ENCODE measurements at regions not wholly inside any gene's neighbourhood (a gene's known extent, or its start where the extent isn't known, plus 50 kb on each side); places are given as distances from the start of the nearest gene placed in this dataset.

DNA sequence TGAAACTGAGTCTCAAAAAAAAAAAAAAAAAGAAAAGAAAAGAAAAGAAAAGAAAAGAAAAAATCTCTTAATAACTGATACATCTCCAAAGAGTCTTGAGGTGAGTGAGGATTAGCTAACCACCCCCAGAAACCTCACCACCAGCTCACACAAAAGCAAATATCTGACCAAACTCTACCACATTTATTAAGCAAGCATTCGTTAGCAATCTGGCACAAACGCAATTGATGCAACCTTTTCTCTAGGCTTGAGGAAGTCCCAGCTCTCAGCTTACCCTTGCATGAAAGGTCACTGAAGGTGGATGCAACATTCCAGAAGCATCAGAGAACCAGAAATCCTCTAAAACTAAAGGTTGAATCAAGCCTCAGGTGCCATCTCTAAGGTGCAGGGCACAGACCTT is 231.9 kb upstream of the BCOR start:
- 79% methylated on average over 2 of the region's 2 CpGs for WGBS
- no peak overlapping the region for H3K27ac ChIP-seq
- DNase-seq (ENCODE audit: low spot score in 2 of 2), result no peak
- TF ChIP-seq POLR2A (IDR thresholded peaks at IDR 0.05) (no peak), EP300 (IDR thresholded peaks at IDR 0.05) (no peak), POLR2AphosphoS5 (IDR thresholded peaks at IDR 0.05) (no peak)
- TF ChIP-seq, protein P1, sequence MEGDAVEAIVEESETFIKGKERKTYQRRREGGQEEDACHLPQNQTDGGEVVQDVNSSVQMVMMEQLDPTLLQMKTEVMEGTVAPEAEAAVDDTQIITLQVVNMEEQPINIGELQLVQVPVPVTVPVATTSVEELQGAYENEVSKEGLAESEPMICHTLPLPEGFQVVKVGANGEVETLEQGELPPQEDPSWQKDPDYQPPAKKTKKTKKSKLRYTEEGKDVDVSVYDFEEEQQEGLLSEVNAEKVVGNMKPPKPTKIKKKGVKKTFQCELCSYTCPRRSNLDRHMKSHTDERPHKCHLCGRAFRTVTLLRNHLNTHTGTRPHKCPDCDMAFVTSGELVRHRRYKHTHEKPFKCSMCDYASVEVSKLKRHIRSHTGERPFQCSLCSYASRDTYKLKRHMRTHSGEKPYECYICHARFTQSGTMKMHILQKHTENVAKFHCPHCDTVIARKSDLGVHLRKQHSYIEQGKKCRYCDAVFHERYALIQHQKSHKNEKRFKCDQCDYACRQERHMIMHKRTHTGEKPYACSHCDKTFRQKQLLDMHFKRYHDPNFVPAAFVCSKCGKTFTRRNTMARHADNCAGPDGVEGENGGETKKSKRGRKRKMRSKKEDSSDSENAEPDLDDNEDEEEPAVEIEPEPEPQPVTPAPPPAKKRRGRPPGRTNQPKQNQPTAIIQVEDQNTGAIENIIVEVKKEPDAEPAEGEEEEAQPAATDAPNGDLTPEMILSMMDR (IDR thresholded peaks at IDR 0.05), result no peak
- no peaks in the 10 kb centered on the region for H3K4me1 ChIP-seq
- H3K27me3 ChIP-seq, result no peaks in the 10 kb centered on the region
- no peaks in the 10 kb centered on the region for H3K36me3 ChIP-seq
- H3K9me3 ChIP-seq, result no peaks in the 10 kb centered on the region
- H3K4me3 ChIP-seq, result no peak overlapping the region

DNA sequence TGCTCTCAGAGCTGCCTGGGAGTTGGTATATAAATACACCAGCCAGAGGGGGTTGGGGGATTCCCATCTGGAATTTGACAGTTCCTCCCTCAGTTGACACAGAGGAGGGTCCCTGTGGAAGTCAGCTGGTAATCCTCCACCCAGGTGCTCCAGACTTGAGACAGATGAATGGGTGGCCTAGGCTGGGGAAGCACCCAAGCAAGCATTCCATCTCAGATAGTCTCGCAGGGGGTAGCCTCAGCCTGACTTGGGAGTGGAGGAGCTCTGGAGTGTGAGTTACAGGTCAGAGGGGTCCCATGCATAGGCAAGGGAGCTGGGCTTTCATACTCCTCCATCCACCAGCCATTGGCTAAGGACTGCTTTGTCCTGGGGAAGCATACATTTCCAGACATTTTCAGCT is 229.3 kb upstream of the BCOR start:
- no peaks in the 10 kb centered on the region for H3K4me1 ChIP-seq
- DNase-seq (ENCODE audit: low spot score in 2 of 2), result no peak
- no peaks in the 10 kb centered on the region for H3K36me3 ChIP-seq
- no peak for TF ChIP-seq POLR2AphosphoS5 (IDR thresholded peaks at IDR 0.05)
- no peak for TF ChIP-seq POLR2A (IDR thresholded peaks at IDR 0.05)
- TF ChIP-seq, protein P1 (IDR thresholded peaks at IDR 0.05), result no peak
- TF ChIP-seq EP300 (IDR thresholded peaks at IDR 0.05), result no peak
- no peak overlapping the region for H3K27ac ChIP-seq
- 100% methylated on average over 1 of the region's 1 CpG for WGBS
- H3K4me3 ChIP-seq, result no peak overlapping the region
- H3K27me3 ChIP-seq, result no peaks in the 10 kb centered on the region
- no peaks in the 10 kb centered on the region for H3K9me3 ChIP-seq

DNA sequence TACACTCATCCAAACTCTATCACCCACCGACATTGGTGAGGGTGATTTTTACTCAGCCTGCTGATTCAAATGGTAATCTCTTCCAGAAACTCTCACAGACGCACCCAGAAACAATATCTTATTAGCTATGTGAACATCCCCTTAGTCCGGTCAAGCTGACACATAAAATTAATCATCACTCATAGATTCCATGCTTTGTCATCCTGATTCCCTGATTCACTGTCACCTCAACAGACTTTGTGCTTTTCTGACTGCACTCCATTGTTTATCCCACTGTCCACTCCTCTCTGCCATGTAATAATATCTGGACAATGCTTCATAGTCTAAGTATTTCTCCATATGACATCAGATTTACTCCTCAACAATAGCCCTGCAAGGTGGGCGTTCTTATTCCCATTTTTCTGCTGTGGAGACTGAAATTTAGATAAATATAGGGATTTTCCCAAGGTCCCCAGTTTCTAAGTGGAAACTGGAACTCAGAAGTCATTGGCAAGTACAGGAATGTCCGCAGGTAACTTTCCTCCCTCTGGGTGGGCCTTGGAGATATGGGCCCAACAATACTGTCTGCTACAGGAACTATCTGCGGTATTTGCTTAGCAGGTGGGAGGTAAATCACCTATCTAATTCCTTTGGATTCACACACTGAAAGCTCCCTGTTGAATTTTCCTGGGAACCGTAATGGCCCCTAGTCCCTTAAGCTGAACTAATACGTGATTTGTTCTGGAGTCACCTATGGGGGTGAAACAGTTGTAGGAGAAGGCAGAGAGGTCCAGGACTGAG is 228.6 kb upstream of the BCOR start:
- Histone ChIP-seq H3K9me3 (no peaks in the 10 kb centered on the region), H3K27ac (no peak overlapping the region), H3K36me3 (no peaks in the 10 kb centered on the region), H3K27me3 (no peaks in the 10 kb centered on the region), H3K4me3 (no peak overlapping the region), H3K4me1 (no peaks in the 10 kb centered on the region)
- 82% methylated on average over 8 of the region's 8 CpGs for WGBS
- TF ChIP-seq EP300 (IDR thresholded peaks at IDR 0.05), result no peak
- TF ChIP-seq, protein P1 (IDR thresholded peaks at IDR 0.05), result no peak
- no peak for TF ChIP-seq POLR2A (IDR thresholded peaks at IDR 0.05)
- TF ChIP-seq POLR2AphosphoS5 (IDR thresholded peaks at IDR 0.05), result no peak
- no peak for DNase-seq (ENCODE audit: low spot score in 2 of 2)

DNA sequence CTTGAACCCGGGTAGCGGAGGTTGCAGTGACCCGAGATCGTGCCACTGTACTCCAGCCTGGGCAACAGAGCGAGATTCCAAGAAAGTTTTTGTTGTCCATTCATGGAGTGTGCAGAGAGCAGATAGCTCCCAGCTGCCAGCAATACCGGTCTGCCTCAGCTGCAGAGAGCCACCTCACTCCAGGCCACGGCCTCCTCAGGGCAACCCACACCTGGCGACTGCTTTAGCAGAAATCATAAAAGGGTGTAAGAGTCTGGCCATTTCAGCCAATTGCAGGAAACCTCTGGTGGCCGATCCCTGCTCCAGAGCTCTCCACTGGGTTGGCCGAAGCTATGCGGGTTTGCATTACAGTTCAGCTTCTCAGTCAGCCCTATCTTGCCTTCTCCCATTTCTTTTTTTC is 227.4 kb upstream of the BCOR start:
- Histone ChIP-seq H3K27me3 (no peaks in the 10 kb centered on the region), H3K9me3 (no peaks in the 10 kb centered on the region), H3K4me3 (no peak overlapping the region), H3K27ac (no peak overlapping the region), H3K36me3 (no peaks in the 10 kb centered on the region), H3K4me1 (no peaks in the 10 kb centered on the region)
- no peak for DNase-seq (ENCODE audit: low spot score in 2 of 2)
- 95% methylated on average over 11 of the region's 11 CpGs for WGBS
- TF ChIP-seq POLR2A (IDR thresholded peaks at IDR 0.05) (no peak), EP300 (IDR thresholded peaks at IDR 0.05) (no peak), POLR2AphosphoS5 (IDR thresholded peaks at IDR 0.05) (no peak)
- TF ChIP-seq, protein P1 (IDR thresholded peaks at IDR 0.05), result no peak

DNA sequence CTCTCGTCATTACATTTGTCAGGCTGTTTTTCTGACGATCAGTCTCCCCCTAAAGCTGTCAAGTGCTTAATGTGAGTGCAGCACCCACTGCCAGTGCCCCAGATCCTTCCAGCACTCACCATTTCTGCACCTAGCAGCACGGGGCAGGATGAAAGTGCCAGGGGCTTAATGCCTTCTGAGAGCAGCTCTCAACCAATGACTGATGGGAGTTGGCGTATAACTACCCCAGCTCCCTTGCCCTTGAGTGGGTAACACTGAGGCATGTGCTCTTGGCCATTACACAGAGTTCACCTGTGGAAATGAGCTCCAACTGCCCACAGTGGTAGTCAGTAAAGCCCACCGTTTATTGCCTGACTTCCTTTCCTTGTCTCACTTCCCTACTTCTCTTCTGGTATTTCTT is 226.2 kb upstream of the BCOR start:
- 83% methylated on average over 5 of the region's 5 CpGs for WGBS
- no peak overlapping the region for H3K27ac ChIP-seq
- no peaks in the 10 kb centered on the region for H3K36me3 ChIP-seq
- H3K9me3 ChIP-seq, result no peaks in the 10 kb centered on the region
- TF ChIP-seq, protein P1 (IDR thresholded peaks at IDR 0.05), result no peak
- TF ChIP-seq POLR2AphosphoS5 (IDR thresholded peaks at IDR 0.05), result no peak
- H3K4me3 ChIP-seq, result no peak overlapping the region
- no peaks in the 10 kb centered on the region for H3K4me1 ChIP-seq
- H3K27me3 ChIP-seq, result no peaks in the 10 kb centered on the region
- DNase-seq (ENCODE audit: low spot score in 2 of 2), result no peak

Measured in suprapubic skin (tissue), 4 donors.